NCI-H2081 treated with DMSO at 0.1 percent for 48 hours (cell line): ENCODE measurements at regions not wholly inside any gene's neighbourhood (a gene's known extent, or its start where the extent isn't known, plus 50 kb on each side); places are given as distances from the start of the nearest gene placed in this dataset.
"Not testable (repeated sequence)": the region's sequence is repeated elsewhere in the genome, so short reads cannot be mapped to it uniquely, and the experiment has no call there.

Source experiments
- DNase-seq: peaks from one replicate; lab custom pipeline; 2025; lab: John Stamatoyannopoulos, UW

DNA sequence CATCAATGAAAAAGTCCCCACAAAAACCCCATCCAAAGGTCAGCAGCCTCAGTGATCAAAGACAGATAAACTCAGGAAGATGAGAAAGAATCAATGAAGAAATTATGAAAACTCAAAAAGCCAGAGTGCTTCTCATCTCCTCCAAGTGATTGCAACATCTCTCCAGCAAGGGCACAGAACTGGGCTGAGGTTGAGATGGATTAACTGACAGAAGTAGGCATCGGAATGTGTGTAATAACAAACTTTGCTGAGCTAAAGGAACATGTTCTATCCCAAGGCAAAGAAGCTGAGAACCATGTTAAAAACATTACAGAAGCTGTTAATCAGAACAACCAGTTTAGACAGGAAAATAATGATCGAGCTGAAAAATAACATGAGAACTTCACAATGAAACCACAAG is 442.8 kb upstream of the SYT4 start:
- DNase-seq: no peak

DNA sequence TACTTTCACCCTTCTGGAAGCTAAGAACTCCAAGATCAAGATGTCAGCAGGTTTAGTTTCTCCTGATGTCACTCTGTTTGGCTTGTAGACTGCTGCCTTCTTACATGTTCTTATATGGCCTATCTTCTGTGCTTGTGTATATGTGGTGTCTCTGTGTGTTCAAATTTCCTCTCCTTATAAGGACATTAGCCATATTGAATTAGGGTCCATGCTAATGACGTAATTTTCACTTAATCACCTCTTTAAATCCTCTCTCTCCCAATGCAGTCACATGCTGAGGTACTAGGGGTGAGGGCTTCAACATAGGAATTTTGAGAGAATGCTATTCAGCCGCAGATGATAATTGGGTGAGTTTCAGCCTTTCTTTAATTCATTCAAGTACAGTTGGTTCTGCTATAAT is 458.3 kb upstream of the SYT4 start:
- no peak for DNase-seq

DNA sequence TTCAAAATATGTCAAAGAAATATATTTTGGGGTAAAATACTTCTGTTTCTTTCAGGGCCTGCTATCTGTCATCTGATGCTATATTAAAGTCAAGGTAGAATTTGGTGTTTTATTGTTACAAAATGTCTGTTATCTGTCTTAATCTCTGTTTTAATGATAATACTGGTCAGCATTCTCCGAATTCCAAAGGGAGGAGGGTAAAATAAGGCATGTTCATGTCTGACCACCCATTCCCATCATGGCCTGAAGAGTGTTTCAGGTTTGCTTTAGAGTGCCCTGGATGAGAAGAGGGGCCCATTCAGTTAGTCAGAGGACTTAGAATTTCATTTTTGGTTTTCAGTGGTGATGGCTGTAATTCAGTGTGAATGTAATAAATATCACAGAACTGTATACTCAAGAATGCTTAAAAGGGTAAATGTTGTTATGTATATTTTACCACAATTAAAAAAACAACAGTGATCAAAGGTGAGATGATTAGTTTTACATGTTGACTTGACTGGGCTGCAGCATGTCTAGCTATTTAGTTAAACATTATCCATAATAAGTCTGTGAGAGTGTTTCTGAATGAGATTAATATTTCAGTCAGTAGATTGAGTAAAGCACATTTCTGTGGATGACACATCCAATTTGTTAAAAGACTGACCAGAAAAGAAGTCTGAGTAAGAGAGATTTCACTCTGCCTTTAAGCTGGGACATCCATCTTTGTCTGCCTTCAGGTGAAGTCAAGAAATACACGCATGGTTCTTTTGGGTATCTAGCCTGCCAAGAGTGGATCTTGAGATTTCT is 467.9 kb upstream of the SYT4 start:
- no peak for DNase-seq

DNA sequence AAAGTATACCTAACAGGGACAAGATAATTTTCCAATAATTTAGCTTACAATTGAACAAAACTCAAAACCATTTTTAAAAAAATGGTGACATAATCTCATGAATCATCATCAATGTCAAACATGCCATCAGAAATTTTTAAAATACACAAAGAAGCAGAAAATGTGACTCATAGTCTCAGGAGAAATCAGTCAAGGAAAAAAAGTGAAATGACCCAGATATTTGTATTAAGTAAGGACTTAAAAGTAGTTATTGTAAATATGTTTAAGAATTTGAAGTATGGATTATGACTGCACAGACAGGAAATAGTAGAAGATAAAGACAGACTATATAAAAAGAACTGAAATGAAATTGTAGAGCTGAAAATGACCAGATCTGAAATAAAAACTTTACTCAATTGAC is 473.9 kb upstream of the SYT4 start:
- no peak for DNase-seq

DNA sequence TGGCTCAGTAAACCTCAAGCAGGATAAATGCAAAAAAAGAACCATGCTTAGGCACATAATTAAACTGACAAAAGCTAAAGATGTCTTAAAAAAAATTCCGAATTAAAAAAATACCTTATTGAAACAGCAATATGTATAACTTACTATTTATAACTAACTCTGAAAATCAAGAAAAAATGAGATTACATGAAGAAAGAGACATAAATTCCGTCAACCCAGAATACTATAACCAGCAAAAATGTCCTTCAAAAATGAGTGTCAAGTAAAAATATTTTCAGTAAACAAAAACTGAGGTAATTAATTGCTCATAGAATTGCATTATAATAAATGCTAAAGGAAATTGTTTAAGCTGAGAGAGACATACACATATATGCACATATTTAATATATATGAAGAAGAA is 474.5 kb upstream of the SYT4 start:
- DNase-seq: no peak

DNA sequence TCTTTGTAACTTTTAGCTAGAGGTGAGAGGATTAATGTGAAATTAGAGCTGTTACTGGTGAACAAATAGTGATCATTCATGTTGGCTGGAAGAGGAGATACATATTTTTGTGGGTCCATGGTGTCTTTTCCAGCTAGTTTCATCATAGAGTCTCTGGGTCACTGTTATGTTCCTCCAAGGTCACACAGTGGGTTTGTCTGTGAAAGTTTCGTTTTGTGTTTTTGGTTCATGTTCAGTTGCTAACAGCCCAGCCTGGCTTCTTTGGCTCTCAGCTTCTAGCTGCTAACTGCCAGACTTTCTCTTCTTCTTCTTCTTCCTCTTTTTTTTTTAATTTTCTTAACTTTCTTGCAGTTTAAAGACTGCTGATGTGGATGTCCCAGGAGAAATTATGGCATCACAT is 480.0 kb upstream of the SYT4 start:
- no peak for DNase-seq

GRCh38 chr18:43758734-43759133 is 481.4 kb upstream of the SYT4 start:
- DNase-seq: no peak

DNA sequence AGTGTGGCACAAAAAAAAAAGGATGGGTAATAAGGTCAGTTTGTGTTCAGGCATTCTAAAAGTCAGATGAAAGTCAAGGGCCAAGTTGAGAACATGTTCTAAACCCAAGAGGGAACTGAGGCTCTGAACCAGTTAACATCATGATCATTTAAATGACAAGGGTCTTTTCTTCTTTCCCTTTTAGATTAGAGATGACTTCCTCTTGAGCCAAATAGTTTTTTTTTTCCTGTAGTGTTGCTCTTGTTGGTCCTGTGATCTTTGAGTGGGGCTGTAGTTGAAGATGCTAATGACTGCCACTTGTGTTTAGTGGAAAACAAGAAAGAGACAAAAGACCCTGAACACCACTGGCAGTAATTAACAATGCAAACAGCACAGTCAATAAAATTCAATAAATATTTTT is 482.7 kb upstream of the SYT4 start:
- DNase-seq: no peak

DNA sequence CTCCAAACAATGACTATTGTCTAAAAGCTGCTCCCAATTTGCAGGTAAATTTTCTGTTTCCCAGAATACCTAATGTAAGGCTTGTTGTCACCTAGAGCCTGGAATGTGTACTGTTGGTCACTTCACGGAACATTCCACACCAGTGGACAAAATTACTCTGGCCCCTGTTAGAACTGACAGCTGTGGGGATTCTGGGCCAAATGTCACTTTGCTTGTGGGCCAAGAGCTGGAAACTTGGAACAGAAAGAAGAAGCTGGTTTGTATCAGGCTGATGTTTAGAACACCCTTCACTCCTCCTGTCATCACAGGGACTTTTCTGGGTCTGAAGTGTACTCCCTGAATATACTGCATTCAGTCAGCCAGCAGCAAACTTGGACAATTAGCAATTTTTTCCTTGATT is 495.6 kb upstream of the SYT4 start:
- DNase-seq: no peak

DNA sequence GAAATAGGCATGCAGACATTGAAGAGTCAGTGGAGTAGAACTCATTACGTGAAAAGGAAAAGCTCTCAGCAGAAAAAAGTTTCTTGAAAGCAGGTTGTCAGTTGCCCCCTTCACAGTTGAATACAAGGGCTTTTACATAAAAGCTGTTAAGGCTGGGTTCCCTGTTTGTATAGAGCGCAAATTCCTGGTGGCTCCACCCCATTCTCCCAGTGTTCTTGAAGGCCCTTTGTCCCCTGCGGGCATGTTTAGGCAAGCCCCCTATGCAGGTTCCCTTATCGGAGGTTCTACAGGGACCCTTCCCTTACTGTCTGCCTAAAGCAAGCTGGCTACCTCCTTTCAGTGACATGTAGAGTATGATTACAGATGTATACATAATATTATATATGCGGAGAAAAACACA is 497.2 kb upstream of the SYT4 start:
- DNase-seq: no peak

- no peak for DNase-seq
Measured at GRCh38 chr18:43775591-43775990, 498.3 kb upstream of the SYT4 start.

DNA sequence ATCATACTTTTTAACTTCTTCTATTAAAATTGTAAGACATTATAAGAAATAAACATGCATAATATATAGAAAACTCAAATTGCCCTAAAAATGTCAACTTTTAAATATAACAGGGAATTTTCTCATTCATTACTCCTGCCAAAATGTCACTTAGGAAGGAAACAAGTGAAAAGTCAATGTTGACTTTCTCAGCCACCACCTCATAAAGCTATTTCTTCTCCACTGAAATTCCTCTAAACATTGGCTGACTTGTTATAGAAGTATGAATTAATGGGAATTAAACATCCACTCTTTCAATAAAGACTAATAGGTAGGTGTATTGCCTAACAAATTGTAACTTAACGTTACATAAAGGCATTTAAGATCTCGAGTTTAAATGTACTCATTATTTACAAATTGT is 499.7 kb upstream of the SYT4 start:
- no peak for DNase-seq

DNA sequence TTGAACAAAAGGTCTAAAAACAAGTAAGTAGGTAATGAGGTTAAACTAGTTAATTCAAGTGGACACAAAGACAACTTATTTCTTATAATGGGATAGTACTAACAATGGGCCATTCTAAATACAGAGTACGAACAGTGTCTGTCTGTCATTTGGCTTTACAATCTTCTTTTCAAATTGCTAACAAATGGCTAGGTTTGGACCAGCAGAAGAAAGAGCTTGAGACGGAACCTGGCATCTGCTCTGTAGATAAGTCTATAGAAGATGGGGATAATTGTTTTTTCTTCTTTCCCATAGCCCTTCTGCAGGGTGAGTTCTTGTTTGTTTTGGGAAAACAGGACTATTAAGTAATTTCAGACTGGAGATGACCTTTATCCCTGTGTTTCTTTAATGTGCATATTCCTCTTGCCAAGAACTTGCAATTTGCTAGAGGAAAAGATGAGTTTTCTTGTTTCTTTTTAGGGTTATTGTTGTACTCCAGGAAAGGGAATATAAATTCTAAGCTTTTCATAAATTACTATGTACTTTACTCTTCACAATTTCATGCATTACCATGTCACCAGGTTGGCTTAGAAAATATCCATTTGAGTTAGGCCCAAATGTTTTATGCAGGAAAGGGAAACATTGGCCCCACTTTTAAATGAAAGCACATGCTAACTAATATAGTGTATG is 500.5 kb upstream of the SYT4 start:
- no peak for DNase-seq

GRCh38 chr18:43780782-43781340 is 503.6 kb upstream of the SYT4 start:
- no peak for DNase-seq

DNA sequence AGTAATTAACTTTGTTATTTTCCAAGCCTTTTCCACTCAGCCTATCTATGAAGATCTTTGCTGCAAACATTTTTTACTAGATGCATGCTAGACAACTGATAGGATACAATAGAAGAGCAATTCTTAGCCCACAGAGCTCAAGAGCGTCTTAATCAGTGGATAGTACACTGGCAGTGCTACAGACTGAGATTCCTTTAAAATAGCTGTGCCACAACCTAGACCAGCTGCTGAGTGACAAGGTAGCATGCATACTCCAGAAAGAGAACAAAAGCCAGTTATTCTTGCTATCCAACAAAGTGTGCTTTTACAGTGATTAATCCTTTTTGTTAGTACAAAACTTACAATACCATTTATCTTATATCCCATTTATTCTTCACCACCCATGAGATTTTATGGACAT is 507.9 kb upstream of the SYT4 start:
- DNase-seq: no peak

DNA sequence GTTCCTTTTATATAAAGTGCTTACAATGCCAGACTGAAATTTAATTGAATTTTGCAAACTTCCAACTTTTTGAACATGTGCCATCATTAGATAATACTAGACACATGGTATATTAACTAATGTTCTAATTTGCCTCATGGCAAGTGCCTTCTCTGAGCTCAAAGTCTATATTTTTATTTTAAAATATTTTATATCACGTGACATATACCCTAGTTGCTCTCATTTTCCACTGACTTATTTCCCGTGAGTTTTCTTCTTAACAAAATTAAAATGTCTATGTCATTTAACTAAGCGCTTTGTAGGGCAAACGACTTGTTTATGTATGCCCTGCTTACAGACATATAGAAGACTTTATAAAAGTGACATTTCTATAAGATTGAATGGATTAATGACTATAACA is 509.6 kb upstream of the SYT4 start:
- no peak for DNase-seq

DNA sequence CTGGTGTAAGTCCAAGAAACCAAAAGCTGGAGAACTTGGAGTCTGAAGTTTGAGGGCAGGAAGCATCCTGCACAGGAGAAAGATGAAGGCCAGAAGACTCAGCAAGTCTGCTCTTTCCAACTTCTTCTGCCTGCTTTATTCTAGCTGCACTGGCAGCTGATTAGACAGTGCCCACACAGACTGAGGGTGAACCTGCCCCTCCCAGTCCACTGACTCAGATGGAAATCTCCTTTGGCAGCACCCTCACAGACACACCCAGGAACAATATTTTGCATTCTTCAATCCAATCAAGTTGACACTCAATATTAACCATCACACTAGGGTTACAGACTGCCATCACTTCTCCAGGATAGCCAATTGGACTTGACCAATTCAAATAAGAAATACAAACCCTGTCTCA is 510.4 kb upstream of the SYT4 start:
- DNase-seq: not testable (repeated sequence)

- no peak for DNase-seq
Measured at GRCh38 chr18:43789234-43790000, 512.1 kb upstream of the SYT4 start.

GRCh38 chr18:43793910-43794309 is 516.6 kb upstream of the SYT4 start:
- DNase-seq: no peak

DNA sequence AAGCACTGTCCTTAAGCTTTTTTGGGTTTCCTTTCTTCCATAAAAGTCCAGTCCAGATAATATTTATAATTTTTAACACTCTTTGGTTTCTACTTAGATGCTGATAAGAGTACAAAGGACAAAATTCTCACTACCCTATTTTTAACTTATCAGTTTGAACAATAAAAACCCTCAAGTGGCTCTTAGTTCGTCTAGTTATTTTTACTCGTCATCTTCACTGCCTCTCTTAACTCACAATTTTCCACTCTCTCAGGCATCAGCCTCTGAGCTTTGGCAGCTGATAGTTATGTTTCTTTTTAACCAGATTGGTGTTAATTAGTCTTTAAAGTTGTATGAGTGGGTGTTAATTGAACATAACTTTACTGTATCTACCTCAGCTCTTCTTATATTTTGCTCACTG is 517.1 kb upstream of the SYT4 start:
- DNase-seq: no peak

GRCh38 chr18:43797347-43797746 is 520.1 kb upstream of the SYT4 start:
- no peak for DNase-seq

DNA sequence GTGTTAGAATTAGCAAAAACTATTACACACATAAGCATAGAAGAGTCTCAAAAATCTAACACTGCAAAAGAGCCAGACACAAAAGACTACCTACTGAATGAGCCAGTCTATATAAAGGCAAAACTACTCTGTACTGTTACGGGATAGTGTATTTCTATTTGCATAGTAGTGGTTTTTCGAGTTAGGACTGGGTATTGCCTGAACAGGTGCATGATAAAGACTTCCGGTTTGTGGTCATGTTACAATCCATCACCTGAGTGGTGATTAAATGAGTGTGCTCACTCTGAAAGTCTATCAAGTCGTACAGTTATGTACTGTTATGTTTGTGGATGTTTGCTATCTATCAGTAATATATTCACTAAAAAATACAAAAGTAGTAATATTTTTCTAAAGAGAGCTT is 523.3 kb upstream of the SYT4 start:
- DNase-seq: no peak

DNA sequence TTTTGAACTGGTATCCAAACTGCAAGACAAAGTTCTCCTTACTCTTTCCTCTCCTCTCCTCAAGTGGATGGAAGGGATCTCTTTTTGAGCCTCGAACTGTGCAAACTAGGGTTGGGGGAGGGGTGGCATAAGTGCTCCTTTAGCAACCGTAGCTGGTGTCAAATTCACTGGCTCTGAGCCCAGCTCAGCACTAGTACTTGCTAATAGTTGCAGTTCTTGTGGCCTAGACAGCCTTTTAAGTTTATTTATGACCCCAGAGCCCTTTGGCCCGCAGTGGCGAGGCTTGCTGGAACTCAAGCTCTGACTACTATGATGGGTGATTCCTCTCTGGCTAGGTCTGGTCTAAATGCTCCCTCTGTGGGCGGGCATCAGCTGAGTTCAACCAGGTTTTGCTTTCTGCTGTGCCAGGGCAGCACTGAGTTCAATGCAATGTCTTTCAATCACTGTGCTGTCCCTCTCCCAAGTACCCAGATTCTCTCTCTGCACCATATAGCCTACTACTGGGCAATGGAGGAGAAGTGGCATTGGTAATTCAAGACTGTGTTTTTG is 528.4 kb upstream of the SYT4 start:
- DNase-seq: no peak
